SJCRH30 (cell line): ENCODE measurements at regions not wholly inside any gene's neighbourhood (a gene's known extent, or its start where the extent isn't known, plus 50 kb on each side); places are given as distances from the start of the nearest gene placed in this dataset.
"Not testable (repeated sequence)": the region's sequence is repeated elsewhere in the genome, so short reads cannot be mapped to it uniquely, and the experiment has no call there.

Experiments
- DNase-seq, 2 experiments: peaks; one replicate each; pipeline ENCODE4 v3.0.0-alpha.2; 2015 to 2020
- H3K27ac ChIP-seq: fragments of 250-450 bp; sonication (Bioruptor Pico); 2 replicates; pipeline ENCODE4 v1.5.1; 2020; ENCODE audit warnings: mild to moderate bottlenecking, moderate library complexity
- H3K27me3 ChIP-seq: fragments of 250-450 bp; sonication (Bioruptor Pico); 2 replicates; pipeline ENCODE4 v1.5.1; 2020; ENCODE audit warnings: mild to moderate bottlenecking, moderate library complexity
- H3K36me3 ChIP-seq: fragments of 250-450 bp; sonication (Bioruptor Pico); 2 replicates; pipeline ENCODE4 v1.5.1; 2020; ENCODE audit warnings: mild to moderate bottlenecking, moderate library complexity
- H3K4me1 ChIP-seq: fragments of 250-450 bp; sonication (Bioruptor Pico); 2 replicates; pipeline ENCODE4 v1.5.1; 2020; ENCODE audit warnings: mild to moderate bottlenecking, moderate library complexity
- H3K4me3 ChIP-seq: fragments of 250-450 bp; sonication (Bioruptor Pico); 2 replicates; pipeline ENCODE4 v1.5.1; 2020; ENCODE audit warnings: mild to moderate bottlenecking, moderate library complexity
- H3K9me3 ChIP-seq: fragments of 250-450 bp; sonication (Bioruptor Pico); replicated peaks from 2 replicates; pipeline ENCODE4 v1.5.1; 2020; ENCODE audit warnings: mild to moderate bottlenecking, moderate library complexity

DNA sequence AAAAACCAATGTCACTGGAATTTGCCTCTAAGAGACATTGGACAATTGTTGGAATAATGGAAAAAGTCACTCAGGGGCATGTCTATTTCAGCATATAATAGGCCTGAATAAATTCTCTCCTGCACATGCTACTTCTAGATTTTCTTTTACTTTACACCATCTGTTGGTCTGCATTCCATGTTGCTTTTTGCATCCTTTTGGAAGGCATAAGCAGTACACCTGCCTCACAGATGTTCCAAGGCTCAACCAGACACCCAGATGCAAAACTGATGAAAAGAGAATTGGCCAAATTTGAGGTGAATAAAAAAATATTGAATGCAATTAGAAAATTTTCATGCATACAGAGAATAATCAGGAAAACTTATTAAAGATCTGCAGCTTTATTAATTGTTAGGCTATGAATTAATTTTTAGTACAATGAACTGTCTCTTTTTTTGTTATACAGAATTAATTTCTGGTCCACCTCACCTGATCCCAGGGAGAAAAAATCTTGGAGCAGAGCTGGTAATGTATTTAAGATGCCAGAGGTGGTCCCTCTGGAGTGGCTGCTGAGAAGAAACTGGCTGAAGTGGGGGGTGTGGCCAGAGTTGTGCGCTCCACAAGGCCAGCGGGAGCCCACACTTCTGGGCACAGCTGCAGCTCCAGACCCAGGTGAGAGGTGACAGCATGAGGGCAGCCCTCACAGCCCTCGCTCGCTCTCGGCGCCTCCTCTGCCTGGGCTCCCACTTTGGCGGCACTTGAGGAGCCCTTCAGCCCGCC, 778.6 kb downstream of the CDH11 start:
- no peak overlapping the region for H3K27ac ChIP-seq
- H3K27me3 ChIP-seq, result no peaks in the 10 kb centered on the region
- H3K9me3 ChIP-seq, result no peaks in the 10 kb centered on the region
- H3K36me3 ChIP-seq, result no peaks in the 10 kb centered on the region
- DNase-seq, result no peak
- H3K4me1 ChIP-seq, result peaks cover 3% of the 10 kb centered on the region; the same call in 1 of the 2 replicates
- H3K4me3 ChIP-seq, result no peak overlapping the region

- H3K4me3 ChIP-seq, H3K9me3 ChIP-seq, H3K27ac ChIP-seq, H3K27me3 ChIP-seq, H3K36me3 ChIP-seq, H3K4me1 ChIP-seq, DNase-seq: not testable (repeated sequence)
These were observed 780.5 kb downstream of the CDH11 start for GRCh38 chr16:64341336-64341735.

DNA sequence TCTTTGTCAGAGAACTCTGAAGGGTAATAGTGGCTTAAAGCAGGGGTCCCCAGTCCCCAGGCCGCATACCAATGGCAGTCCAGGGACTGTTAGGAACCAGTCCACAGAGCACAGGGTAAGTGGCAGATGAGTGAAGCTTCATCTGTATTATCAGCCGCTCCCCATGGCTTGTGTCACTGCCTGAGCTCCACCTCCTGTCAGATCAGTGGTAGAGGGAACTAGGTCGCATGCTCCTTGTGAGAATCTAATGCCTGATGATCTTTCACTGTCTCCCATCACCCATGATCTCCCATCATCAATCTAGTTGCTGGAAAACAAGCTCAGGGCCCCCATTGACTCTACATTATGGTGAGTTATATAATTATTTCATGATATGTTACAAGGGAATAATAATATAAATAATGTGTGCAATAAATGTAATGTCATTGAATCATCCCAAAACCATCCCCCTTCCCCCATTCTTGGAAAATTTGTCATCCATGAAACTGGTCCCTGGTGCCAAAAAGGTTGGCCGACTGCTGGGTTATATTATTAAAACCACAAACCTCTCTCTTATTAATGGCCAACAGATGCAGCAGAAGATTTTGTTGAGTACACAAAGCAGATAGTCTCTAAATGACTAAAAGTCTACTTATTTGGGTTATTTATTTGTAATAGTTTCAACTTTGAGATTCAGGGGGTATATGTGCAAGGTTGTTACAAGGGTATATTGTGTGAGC, 782.7 kb downstream of the CDH11 start:
- no peak for DNase-seq
- Histone ChIP-seq H3K4me1 (peaks cover 3% of the 10 kb centered on the region; the same call in 1 of the 2 replicates), H3K36me3 (no peaks in the 10 kb centered on the region), H3K9me3 (no peaks in the 10 kb centered on the region), H3K4me3 (no peak overlapping the region), H3K27me3 (no peaks in the 10 kb centered on the region), H3K27ac (no peak overlapping the region)

DNA sequence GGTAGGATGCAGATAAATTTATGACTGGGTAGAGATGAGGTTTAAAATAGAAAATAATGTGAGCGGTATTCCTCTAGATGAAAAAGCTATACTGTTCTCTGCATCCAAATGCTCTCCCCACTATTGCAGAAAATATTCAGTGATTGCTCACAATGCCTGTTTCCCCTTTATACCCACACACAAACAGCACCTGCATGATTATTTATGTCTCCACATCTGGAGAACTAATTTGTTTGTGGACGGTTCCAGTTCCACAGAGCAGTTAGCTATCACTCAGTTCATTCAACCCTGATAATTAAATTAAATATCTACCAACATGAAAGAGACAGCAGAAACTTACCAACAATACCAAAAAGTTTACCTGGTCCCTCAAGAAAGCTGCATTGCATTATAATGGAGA, 800.0 kb downstream of the CDH11 start:
- Histone ChIP-seq H3K27ac (no peak overlapping the region), H3K4me1 (no peaks in the 10 kb centered on the region), H3K4me3 (no peak overlapping the region), H3K36me3 (no peaks in the 10 kb centered on the region), H3K27me3 (no peaks in the 10 kb centered on the region), H3K9me3 (no peaks in the 10 kb centered on the region)
- DNase-seq, result no peak

DNA sequence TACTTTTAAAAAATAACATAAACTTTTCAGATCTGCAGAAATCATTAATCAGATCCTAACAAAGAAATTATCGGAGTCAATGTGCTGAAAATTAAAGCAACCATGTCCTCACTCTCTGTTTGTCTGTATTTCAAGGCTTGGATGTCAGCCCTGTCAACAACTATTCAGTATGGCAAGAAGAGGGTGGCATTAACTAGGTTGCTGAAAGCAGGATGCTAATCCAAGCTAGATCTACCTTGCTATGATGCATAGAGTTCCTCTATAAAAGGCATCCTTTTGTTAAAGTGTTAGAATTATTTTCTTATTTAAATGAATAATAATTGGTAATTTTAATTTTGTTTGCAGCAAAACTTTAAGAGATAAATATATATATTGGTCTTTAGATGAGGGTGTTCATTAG, 800.8 kb downstream of the CDH11 start:
- Histone ChIP-seq H3K36me3 (no peaks in the 10 kb centered on the region), H3K4me1 (no peaks in the 10 kb centered on the region), H3K27ac (no peak overlapping the region), H3K9me3 (no peaks in the 10 kb centered on the region), H3K4me3 (no peak overlapping the region), H3K27me3 (no peaks in the 10 kb centered on the region)
- DNase-seq, result no peak

DNA sequence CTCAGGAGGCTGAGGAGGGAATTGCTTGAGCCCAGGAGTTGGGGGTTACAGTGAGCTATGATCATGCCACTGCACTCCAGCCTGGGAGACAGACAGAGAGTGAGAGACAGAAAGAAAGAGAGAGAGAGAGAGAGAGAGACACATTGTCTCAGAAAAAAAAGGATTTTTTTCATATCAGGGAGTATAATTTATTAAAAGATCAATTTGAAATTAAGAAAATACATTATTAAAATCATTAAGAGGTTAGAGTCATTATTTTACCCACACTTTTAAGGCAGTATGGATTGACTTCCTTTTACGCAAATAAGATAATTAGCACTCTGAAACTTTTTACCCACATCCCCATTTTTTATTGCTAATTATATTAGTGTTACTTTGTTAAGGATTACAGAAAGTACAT, 804.3 kb downstream of the CDH11 start:
- no peaks in the 10 kb centered on the region for H3K9me3 ChIP-seq
- H3K27me3 ChIP-seq, result no peaks in the 10 kb centered on the region
- no peak for DNase-seq

GRCh38 chr16:64313726-64314125, 808.1 kb downstream of the CDH11 start:
- no peaks in the 10 kb centered on the region for H3K36me3 ChIP-seq
- no peak overlapping the region for H3K4me3 ChIP-seq
- H3K27me3 ChIP-seq, result no peaks in the 10 kb centered on the region
- H3K4me1 ChIP-seq, result no peaks in the 10 kb centered on the region
- no peak overlapping the region for H3K27ac ChIP-seq
- DNase-seq, result no peak
- no peaks in the 10 kb centered on the region; the same call in 1 of the 2 replicates for H3K9me3 ChIP-seq

More for the DNA sequence above, 804.3 kb downstream of the CDH11 start:
- Histone ChIP-seq H3K4me3 (no peak overlapping the region), H3K27ac (no peak overlapping the region), H3K4me1 (no peaks in the 10 kb centered on the region), H3K36me3 (no peaks in the 10 kb centered on the region)

- Histone ChIP-seq H3K36me3 (no peaks in the 10 kb centered on the region), H3K4me3 (no peak overlapping the region), H3K27me3 (no peaks in the 10 kb centered on the region), H3K27ac (no peak overlapping the region), H3K9me3 (no peaks in the 10 kb centered on the region; the same call in 1 of the 2 replicates), H3K4me1 (no peaks in the 10 kb centered on the region)
- no peak for DNase-seq
These were observed 808.9 kb downstream of the CDH11 start for GRCh38 chr16:64312980-64313379.

DNA sequence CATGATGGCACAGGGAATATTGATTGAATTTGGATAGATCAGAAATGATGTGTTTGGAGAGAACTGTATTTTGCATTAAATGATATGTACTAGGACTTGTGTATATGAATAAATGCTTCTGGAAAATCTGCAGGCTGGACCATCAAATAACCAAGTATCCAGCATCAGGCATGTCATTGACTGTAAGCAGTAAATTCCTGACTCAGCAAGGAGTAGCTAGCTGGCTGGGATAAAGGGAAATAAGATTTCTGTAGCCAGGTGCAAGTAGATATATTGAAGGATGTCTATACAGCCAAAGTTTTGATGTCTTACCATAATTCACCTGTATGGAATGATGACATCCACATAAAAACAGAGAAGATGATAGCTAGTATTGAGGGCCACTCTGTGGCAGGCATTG, 809.6 kb downstream of the CDH11 start:
- no peaks in the 10 kb centered on the region for H3K27me3 ChIP-seq

GRCh38 chr16:64311241-64311640, 810.6 kb downstream of the CDH11 start:
- DNase-seq, result no peak
- no peaks in the 10 kb centered on the region for H3K36me3 ChIP-seq
- no peak overlapping the region for H3K4me3 ChIP-seq
- H3K27me3 ChIP-seq, result no peaks in the 10 kb centered on the region
- H3K4me1 ChIP-seq, result no peaks in the 10 kb centered on the region
- H3K9me3 ChIP-seq, result no peaks in the 10 kb centered on the region; the same call in 1 of the 2 replicates
- H3K27ac ChIP-seq, result no peak overlapping the region

More for the DNA sequence above, 809.6 kb downstream of the CDH11 start:
- no peaks in the 10 kb centered on the region for H3K4me1 ChIP-seq
- no peak overlapping the region for H3K27ac ChIP-seq
- H3K36me3 ChIP-seq, result no peaks in the 10 kb centered on the region
- H3K9me3 ChIP-seq, result no peaks in the 10 kb centered on the region; the same call in 1 of the 2 replicates
- no peak for DNase-seq
- H3K4me3 ChIP-seq, result no peak overlapping the region

DNA sequence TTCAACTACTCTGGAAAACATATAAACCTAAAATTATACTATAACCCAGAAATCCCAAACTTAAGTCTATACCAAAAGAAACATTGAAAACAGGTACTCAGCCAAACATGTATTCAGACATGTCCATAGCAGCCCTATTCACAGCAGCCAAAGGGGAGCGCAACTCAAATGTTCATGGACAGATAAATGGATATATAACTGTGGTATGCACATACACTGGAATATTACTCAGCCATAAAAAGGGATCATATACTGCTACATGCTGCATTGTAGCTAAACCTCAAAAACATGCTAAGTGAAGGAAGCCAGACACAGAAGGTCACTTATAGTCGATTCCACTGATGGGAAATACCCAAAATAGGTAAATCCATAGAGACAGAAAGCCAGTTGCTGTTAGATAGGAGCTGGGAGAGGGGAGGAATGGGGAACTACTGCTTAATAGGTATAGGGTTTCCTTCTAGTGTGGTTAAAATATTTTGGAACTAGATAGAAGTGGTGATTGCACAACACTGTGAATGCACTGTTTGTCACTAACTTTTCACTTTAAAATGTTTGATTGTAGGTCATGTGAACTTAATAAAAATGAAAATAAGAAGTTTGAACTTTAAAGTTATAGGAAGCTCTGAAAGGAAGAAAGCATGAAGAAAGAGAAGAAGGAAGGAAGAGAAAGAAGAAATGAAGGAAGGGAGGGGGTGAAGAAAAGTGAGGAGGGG, 812.3 kb downstream of the CDH11 start:
- H3K9me3 ChIP-seq, result no peaks in the 10 kb centered on the region; the same call in 1 of the 2 replicates
- peaks cover 14% of the 10 kb centered on the region for H3K4me1 ChIP-seq
- no peaks in the 10 kb centered on the region for H3K36me3 ChIP-seq
- no peak overlapping the region for H3K27ac ChIP-seq
- no peak overlapping the region for H3K4me3 ChIP-seq
- no peak for DNase-seq
- H3K27me3 ChIP-seq, result no peaks in the 10 kb centered on the region

DNA sequence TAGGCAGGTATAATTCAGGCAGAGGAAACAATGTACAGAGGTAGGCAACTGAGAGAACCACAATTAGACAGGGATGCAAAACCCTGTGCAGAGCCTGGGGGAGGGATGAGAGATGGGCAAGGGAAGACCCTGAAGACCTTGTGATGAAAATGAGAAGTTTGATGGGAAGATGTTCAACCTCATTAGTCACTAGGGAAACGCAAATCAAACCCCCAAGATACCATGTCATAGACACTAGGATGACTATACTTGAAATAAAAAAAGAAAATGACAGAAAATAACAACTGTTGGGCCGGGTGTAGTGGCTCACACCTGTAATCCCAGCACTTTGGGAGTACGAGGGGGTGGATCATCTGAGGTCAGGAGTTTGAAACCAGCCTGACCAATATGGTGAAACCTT, 813.1 kb downstream of the CDH11 start:
- Histone ChIP-seq H3K27ac (no peak overlapping the region), H3K9me3 (no peaks in the 10 kb centered on the region; the same call in 1 of the 2 replicates), H3K27me3 (no peaks in the 10 kb centered on the region), H3K4me1 (peaks cover 21% of the 10 kb centered on the region), H3K36me3 (no peaks in the 10 kb centered on the region), H3K4me3 (no peak overlapping the region)
- no peak for DNase-seq

DNA sequence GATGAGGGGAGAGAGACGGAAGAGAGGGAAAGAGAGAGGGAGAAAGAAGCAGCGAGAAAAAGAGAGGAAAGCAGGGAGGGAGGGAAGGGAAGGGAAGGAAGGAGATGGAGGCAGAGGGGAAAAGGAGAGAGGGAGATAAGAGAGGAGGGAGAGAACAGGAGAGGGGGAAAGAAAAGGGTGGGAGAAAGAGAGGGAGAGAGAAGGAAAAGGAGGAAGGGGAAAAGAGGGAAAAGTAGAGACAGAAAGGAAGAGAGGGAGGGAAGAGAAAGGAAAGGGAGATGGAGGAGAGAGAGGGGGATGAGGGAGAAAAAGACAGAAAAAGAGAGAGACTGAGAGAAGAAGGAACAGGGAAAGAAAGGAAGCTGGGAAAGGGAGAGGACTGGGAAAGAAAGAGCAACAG, 814.4 kb downstream of the CDH11 start:
- Histone ChIP-seq H3K36me3 (no peaks in the 10 kb centered on the region), H3K27me3 (no peaks in the 10 kb centered on the region), H3K4me3 (no peak overlapping the region), H3K4me1 (peaks cover 30% of the 10 kb centered on the region), H3K9me3 (no peaks in the 10 kb centered on the region; the same call in 1 of the 2 replicates), H3K27ac (no peak overlapping the region)
- DNase-seq, result no peak

DNA sequence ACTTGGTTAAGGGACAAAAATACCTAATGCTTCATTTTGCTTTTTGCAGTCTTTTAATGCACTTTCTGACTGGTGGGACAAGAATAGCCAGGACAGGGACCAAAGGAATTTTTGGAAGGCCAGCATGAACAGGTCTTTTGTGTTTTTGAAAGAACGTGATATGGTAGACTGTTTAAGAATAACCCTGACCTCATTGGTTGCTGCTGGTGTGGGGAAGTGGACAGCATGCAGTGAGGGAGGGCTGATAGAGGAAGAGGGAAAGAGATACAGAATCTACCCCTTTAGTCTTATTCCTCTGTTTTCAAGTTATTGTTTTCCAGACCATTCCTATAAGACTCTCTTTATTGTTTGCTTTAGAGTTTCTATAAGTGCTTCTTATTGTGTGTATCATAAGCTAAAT, 816.2 kb downstream of the CDH11 start:
- peak; percentile 8 to 45 for DNase-seq
- H3K9me3 ChIP-seq, result no peaks in the 10 kb centered on the region; the same call in 1 of the 2 replicates
- H3K27ac ChIP-seq, result peak overlapping the region; percentile 90
- no peaks in the 10 kb centered on the region for H3K36me3 ChIP-seq
- H3K4me1 ChIP-seq, result peaks cover 30% of the 10 kb centered on the region
- no peaks in the 10 kb centered on the region for H3K27me3 ChIP-seq
- H3K4me3 ChIP-seq, result no peak overlapping the region

- no peak for DNase-seq
- Histone ChIP-seq H3K27ac (peak overlapping the region; percentile 90), H3K36me3 (no peaks in the 10 kb centered on the region), H3K4me3 (no peak overlapping the region), H3K27me3 (no peaks in the 10 kb centered on the region), H3K9me3 (no peaks in the 10 kb centered on the region; the same call in 1 of the 2 replicates), H3K4me1 (peaks cover 30% of the 10 kb centered on the region)
These were observed 816.9 kb downstream of the CDH11 start for GRCh38 chr16:64304951-64305350.
